ENCODE measurements at regions not wholly inside any gene's neighbourhood (a gene's known extent, or its start where the extent isn't known, plus 50 kb on each side); places are given as distances from the start of the nearest gene placed in this dataset.

DNA sequence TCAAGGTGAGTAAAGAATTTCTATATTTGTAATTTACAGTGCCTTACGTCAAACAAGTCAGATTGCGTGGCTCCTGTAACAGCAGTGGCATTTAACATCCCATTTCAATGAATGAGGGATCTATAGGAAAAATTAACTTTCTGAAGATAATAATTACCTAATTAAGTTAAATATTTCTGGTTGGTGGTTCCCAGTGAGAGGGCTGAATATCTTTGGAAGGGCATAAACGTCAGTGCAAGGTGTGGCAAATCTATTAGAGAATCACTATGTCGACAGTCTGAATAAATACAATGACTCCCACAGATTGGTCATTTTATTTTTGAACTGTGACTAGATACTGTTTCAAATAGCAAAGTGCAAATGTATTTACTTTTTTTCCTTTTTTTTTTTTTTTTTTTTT is 80.0 kb downstream of the S1PR1 start:
- DNase-seq, result no peak

DNA sequence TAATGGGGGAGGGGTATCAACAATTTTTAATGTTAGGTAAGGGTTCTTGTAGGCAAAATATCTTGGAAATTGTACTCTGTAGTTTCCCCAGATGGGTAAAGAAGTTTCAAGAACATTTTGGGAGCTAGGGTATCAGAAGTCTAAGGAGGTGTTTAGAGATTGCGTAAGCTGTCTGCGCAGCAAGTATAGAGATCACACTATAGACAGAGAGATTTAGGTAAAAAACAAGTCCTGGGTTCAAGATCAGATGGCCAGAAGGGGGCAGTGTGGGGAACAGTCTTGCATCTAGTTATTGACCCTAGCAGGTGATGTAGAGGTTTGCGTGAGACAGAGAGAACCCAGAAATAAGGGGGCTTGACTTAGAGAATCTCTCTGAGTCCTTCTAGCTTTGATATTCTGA is 80.8 kb downstream of the S1PR1 start:
- no peak for DNase-seq

DNA sequence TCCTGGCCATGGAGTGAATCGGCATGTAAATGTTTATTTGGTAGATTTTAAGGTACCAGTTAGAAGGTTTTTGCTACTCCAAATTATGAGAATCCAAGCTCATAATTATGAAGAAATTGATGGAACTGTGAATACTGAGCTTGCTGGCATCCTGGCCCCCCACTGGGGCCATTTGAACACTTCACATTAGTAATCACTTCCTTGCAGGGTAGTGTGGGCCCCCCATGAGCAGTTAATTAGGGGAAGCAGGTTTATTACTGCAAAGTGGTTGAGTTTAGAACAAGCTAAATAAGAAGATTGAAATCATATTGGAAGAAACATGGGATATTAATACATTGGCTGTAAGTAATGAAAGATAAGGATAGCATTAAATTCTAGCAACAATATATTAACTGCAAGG is 86.7 kb downstream of the S1PR1 start:
- DNase-seq, result peak in 2 of 56 donors; percentile 15 to 35

DNA sequence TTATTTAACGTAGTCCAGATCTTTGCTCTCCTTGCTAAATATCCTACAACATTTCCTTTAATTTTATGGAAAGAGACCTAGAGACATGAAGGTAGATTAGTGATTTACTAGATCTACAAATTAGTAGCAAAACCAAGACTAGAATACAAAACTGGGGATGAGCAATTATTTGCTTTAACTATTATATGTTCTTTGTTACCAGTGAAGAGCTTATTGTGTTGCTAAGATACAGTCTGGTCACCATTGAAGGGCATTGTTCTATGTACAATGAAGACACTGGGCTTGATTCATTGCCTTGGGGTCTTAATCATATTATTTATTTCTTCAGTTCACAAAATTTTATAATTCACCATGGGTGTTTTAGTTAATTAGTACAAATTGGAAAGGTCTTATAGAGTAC is 88.3 kb downstream of the S1PR1 start:
- no peak for DNase-seq

DNA sequence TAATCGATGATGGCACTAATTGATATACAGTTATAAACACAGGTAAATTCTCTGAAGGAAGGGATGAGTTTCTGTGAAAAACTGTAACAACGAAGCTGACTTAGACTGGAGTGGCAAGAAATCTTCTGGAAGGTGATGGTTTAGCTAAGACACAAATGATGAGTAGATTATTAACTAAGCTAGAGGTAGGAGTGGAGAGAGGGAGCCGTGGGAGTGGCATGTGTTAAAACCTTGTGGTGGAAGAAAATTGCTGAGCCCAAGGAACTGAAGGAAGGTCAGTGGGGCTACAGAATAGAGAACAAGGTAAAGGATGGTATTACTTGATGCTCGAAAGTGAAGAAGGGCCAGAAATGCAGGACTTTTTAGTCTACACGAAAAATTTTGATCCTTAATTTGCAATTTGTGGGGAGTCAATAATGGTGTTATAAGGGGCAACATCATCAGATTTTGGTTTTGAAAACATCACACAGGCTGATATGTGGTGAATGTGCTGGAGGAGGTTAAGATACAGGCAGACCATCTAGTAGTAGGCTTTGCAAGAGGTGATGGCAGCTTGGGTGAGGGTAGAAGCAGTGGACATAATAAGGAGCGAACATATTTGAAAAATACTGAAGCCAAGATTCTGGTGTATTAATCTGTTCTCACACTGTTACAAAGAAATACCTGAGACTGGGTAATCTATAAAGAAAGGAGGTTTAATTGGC is 93.8 kb downstream of the S1PR1 start:
- DNase-seq, result no peak

DNA sequence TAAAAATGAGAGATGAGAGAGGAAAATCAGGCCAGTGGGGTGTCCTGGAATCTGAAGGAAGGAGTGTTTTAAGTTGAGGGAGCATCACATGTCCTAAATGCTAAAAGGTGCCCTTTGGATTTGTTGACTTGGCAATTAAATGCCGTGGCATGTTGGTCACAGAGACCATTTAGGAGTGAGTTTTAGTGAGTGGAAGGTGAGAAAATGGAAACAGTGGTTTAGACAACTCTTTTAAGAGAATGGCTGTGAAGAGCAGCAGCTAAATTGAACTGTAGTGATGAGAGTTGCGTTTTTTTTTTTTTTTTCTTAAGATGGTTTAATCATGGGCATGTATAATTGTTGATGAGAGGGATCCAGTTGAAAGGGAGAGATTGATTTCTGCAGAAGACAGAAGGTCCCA is 95.0 kb downstream of the S1PR1 start:
- DNase-seq, result no peak

DNA sequence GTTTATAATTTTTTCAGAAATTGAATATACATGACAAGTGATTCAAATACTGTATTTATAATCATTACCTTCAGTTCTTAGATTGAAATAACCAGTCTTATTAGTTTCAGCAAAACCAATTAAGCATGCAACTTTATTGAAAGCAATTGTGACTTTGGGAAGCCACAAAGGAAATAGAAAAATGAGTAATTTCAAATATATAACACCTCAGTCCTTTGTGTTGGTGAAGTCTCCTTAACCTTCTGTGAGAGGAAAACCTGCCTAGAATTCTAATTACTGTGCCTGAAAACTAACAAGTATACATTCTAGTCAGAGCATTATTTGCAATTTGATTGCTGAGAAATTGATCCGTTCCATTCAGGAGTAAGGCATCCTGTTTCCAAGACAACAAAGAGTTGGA is 95.8 kb downstream of the S1PR1 start:
- DNase-seq, result no peak

DNA sequence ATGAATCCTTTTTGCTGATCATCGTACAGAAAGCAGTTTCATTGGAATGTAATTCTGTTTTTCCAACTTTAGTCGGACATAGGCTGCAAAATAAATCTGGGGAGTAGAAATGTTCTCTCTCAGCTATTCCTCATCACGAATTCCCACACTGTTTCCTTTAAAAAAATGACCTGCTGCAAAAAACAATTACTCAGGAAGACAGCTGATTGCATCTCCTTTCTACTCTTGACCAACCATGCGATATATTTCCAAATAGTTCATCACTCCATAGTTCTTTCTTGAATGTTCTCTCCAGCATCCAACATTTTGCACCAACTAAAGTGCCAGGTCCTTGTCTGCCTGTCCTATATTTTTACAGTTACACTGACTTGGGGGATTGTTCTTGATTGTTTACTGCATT is 96.4 kb downstream of the S1PR1 start:
- DNase-seq, result no peak

DNA sequence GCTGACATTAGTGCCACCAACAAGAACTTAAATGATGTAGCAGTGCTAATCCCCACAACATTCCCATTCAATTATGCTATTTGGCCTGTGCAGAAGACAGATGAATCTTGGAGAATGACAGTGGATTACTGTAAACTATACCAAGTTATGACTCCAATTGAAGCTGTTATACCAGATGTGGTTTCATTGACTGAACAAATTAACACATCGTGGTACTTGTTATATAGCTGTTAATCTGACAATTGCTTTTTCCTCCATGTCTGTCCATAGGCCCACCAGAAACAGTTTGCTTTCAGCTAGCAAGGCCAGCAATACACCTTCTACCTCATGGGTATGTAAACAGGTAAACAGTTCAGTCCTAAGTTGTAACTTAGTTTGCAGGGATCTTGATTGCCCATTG is 101.1 kb downstream of the S1PR1 start:
- DNase-seq, result no peak

DNA sequence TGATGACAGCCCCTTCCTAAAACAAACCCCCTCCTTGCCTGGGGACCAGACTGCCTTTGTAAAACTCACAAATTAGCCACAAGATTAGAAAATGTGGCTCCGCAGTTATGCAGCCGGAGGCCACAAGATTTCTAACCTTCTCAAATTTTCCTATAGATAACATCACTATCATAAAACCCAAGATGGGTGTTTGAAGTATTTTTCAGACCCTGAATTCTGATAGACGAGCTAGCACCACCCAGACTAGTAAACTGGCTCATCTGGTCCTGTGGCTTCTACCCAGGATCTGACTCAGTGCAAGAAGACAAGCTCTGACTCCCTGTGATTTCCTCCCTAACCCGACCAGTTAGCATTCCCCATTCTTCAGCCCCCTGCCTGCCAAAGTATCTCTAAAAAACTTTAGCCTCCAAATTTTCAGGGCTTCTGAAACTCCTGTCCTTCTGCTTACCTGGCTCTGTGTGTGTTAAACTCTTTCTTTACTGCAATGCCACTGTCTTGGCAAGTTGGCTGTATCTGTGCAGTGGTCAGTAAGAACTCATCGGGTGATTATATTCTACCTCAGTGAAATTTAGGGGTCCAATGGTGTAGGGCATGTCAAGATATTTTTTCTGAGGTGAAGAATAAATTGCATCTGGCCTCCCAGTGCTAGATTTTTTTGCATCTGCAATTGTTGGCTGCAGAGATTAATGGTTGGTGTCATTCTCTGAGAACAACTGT is 102.1 kb downstream of the S1PR1 start:
- DNase-seq, result no peak

DNA sequence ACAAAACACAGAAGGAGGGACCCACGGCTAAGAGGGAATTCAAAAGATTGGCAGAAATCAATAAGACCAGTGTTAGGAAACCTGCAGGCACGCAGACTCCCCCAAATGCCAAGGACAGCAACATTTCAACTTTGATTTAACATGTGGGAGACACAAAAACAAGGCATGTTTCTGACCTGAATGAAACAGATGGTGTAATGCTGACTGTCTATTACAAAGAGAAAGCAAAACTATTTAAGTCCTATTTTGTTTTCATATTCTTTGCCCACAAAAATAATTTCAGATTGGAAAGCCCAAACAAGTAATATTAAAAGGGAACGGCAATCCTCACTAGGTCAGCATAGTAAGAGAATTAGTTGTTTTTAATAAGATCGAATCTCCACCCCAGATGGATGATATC is 107.9 kb downstream of the S1PR1 start:
- DNase-seq, result no peak

DNA sequence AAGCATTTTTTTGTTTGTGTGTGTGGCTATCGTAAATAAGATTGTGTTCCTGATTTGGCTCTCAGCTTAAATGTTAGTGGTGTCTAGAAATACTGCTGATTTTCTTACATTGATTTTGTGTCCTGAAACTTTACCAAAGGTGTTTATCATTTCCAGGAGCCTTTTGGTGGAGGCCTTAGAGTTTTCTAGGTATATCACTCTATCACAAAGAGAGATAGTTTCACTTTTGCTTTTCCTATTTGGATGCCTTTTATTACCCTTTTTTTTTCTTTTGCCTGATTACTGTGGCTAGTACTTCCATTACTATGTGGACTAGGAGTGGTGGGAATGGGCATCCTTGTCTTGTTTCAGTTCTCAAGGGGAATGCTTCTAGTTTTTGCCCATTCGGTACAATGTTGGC is 109.6 kb downstream of the S1PR1 start:
- DNase-seq, result no peak

DNA sequence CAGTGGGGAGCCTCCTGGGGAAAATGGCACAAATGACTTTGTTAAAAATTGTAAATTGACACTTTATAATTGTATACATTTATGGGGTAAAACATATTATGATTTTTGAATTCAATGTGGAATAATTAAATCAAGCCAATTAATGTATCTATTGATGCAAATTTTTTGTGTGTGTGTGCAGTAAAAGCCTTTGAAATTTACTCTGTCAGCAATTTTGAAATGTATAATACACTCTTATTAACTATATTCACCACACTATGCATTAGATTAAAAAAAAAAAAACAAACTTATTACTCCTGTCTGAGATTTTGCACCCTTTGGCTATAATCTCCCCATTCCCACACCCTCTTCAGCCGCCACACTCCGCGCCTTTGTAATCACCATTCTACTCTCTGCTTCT is 119.2 kb downstream of the S1PR1 start:
- DNase-seq, result no peak

DNA sequence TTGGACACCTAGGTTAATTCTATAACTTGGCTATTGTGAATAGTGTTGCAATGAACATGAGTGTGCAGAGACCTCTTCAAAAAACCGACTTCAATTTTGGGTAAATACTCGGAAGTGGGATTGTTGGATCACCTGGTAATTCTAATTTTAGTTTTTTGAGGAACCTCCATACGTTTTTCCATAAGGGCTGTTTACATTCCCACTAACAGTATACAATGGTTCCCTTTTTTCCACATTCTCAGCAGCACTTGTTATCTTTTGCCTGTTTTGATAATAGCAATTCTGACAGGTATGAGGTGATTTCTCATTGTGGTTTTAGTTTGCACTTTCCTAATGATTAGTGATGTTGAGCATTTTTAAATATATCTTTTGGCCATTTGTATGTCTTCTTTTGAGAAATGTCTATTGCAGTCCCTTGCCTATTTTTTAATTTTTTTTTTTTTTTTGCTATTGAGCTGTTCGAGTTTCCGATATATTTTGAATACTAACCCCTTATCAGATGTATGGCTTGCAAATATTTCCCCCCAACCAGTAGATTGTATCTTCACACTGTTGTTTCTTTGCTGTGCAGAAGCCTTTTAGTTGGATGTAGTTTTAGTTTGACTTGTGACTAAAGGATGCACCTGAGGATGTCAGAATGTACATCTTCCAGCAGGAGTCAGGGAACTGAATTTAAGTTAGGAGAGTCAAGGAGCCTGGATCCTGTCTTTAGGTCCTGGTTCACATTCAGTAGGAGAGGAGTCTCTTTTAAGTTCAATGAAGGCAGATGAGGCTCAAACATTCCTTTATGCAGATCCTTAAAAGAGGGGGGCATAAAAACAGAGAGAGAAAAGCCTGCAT is 120.0 kb downstream of the S1PR1 start:
- no peak for DNase-seq

DNA sequence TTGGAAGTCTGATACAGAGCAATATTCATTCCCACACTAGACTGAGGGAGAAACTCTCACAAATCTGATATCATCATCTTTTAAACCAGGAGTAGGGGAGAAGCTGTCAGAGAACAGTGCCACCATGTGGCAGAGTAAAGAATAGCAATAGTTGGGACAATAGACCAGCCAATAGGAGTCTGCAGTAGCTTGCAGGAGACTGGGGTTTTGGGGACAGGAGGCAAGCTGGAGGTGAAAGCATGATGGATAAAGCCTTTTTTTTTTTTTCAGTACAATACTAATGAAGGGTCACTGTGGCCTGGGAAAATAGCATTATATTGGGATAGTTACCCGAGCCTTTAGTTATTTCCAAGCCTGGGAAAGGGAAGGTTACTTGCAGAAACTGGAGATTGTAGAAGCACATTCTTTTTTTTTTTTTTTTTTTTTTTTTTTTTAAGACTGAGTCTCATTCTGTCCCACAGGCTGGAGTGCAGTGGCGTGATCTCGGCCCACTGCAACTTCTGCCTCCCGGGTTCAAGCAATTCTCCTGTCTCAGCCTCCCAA is 120.7 kb downstream of the S1PR1 start:
- DNase-seq, result peak in 40 of 56 donors; percentile 0 to 87 (median 24)

DNA sequence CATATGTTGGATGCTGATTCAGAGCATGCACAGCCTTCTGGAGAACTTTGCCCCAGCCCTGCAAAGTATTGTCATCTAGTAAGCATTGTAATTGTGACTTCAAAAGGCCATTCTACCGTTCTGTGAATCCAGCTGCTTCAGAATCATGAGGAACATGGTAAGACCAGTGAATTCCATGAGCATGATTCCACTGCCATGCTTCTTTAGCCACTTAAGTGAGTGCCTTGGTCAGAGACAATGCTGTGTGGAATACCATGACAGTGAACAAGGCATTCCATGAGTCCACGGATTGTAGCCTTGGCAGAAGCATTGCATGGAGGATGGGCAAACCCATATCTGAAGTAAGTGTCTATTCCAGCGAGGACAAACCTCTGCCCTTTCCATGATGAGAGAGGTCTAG is 123.7 kb downstream of the S1PR1 start:
- DNase-seq, result no peak

DNA sequence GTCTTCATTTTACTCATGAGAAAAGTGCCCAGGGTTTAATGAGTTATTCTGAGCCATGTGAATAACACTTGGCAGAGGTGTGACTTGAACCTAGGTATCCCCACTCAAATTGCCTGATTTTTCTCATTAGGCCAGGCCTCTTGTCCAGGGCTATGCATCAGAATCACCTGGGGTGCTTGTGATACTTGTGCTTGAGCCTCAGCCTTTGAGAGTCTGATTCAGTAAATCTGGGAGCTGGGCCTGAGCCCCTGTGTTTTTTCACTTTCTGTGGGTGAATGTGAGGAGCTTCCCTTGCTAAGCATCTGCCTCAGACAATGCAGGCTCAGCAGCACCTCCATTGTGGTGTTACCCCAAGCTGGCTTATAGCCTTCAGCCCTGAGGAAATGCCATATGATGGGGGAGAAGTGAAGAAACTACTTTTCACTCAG is 127.1 kb downstream of the S1PR1 start:
- DNase-seq, result no peak

DNA sequence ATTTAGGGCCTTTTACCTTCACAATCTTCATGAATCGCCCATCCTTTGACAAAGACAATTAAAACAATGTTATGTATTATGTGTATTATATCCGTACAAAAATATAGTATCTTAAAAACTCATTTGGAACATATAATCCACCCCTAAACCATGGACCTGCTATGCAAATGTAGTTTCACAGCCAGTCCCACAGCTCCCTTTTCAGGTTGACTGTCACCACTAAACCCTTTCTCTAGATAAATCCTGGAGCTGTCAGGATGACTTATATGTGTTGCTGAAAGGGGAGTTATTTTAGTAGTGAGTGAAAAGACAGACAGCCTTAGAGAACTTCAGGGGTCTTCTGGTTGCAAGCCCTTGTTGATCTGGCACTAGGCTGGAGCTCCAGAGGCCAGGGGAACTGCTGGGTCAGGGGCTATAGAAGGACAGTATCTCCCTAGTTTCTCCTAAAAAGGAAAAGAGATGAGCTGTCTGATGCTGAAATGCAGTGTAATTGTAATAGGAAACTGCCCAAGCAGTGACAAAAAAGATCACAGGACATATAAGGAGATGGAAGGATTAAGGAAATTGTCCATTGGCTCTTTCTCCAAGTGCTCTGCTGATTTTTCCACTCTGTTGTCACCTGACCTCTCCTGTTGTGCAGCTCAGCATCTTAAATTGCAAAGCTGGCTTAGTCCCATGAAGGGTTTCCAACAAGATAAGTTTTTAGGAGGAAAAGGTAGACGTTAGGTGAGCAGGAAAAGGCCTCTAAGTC is 127.7 kb downstream of the S1PR1 start:
- DNase-seq, result no peak

DNA sequence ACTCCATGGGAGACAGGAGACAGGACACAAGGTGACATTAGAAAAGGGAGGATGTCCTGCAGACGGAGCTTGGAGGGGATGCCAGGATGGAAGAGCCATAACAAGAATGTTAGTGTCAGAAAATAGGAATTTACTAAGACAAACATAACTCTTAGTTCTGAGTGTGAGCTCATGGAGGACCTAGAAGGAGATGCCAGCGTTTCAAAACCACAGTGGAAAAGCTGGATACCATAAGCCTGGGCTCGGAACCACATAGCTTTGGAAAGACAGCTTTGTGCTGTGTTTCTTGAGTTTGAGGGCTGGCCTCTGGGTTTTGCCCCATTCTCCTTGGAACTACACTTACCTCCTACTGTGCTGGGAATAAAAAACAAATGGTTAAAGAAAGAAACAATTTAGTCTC is 128.4 kb downstream of the S1PR1 start:
- DNase-seq, result no peak

DNA sequence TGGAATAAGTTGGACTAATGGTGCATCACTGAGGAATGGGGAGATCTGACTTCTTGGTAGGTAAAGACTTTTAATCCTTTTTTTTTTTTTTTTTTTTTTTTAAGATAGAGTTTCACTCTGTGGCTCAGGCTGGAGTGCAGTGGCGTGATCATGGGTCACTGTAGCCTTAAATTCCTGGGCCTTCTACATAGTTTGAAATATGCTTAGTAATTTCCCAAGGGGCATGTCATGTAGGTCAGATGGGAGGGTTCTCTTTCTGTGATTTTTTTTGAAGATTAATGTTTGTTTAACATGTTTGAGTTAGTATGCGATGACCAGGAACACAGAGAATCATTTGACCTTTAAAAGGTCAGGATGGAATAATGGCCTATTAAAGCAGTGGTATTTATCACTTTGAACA is 129.1 kb downstream of the S1PR1 start:
- no peak for DNase-seq

DNA sequence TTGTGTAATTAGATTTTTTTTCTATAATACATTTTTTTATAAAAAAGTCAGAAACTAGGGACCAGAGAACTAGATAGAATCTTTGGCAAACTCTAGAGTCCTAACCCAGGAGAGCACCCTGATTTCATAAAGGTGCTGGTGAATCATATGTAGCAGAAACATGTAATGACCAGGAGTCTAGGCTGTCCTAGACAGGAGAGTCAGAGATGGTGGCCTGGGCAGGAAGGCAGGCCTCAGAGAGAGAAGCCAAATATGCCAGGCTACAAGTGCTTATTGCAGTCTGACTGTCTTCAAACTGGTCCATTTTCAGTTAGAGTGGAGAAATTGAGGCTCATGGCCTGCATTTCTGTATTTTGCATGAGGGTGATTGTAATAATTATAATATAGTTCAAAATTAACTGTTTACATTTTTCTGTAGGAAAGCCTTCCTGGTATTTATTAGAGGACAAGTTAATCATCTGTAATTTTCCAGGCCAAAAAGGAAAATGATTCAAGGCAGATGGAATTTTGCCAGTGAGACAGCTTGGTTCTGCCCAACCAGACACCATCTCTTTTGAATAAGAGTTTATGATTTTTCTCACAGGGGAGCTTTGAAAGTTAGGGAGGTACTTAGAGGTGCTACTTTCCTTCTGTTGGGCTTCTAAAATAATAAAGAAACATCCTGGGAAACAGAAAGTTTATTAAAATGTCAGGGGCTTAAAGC is 129.8 kb downstream of the S1PR1 start:
- no peak for DNase-seq
